ENCODE measurements at regions not wholly inside any gene's neighbourhood (a gene's known extent, or its start where the extent isn't known, plus 50 kb on each side); places are given as distances from the start of the nearest gene placed in this dataset.

DNA sequence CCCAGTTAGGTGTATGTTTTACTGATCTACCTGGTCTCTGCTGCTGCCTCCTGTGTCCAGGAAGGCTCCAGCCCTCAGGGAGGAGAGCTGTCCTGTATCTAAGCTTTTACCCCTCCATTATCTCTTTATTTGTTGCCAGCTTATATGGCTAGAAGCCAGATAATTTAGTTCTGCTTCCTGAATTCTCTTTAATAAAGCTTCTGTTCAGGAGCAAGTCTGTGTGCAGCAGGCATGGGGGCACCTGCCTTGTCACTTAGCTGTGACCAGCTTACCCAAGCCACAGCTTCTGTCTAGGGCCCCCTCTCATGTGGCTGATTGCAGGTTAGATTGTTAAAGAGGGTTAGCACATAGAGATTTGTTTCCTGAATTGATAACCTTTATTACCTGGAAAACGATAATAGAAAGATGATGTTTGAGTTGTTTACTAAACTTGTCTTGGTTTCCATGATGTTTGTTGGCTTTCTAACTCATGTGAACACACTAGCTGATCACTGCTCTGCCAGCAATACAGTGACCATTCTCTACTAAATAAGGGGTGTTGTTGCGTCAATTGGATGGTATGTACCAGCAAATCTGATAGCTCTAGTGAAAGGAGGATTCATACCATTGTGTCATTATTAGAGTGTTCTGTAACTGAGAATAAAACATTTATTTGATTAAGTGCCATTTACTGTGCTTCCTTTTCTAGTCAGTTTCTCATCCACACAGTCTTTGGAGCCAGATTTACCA lies 189.8 kb upstream of the ANK2 start:
- TF ChIP-seq CTCF (IDR thresholded peaks at IDR 0.05), result no peak
- no peak for TF ChIP-seq POLR2A (IDR thresholded peaks at IDR 0.05)
- no peak for TF ChIP-seq POLR2AphosphoS5 (IDR thresholded peaks at IDR 0.05)
- no peak for TF ChIP-seq EP300 (IDR thresholded peaks at IDR 0.05)
